ENCODE measurements at regions not wholly inside any gene's neighbourhood (a gene's known extent, or its start where the extent isn't known, plus 50 kb on each side); places are given as distances from the start of the nearest gene placed in this dataset.

- H2AFZ ChIP-seq (ENCODE audit: low read depth, low read length), result no peak overlapping the region
Observed at GRCh38 chr7:138400400-138400886, 59.6 kb upstream of the TRIM24 start.

GRCh38 chr7:138402749-138403148, 57.3 kb upstream of the TRIM24 start:
- no peaks in the 10 kb centered on the region for H3K36me3 ChIP-seq (ENCODE audit: insufficient read depth, low read length)
- H3K27me3 ChIP-seq (ENCODE audit: insufficient read depth, low read depth, low read length), result no peaks in the 10 kb centered on the region
- no peaks in the 10 kb centered on the region for H3K79me2 ChIP-seq (replicated peaks; ENCODE audit: insufficient read depth, low read length)
- no peaks in the 10 kb centered on the region for H4K20me1 ChIP-seq (ENCODE audit: insufficient read depth)
- H3K9me2 ChIP-seq (ENCODE audit: insufficient read depth, low read length), result no peaks in the 10 kb centered on the region
- no peak overlapping the region for H2AFZ ChIP-seq (ENCODE audit: low read depth, low read length)
- H3K27ac ChIP-seq (ENCODE audit: low read length), result no peak overlapping the region
- H3K4me3 ChIP-seq (ENCODE audit: low read length), result no peak overlapping the region
- H3K9ac ChIP-seq (ENCODE audit: low read length), result no peak overlapping the region
- H3F3A ChIP-seq (ENCODE audit: insufficient read depth, low read length, poor library complexity, severe bottlenecking), result no peaks in the 10 kb centered on the region
- no peaks in the 10 kb centered on the region for H3K9me3 ChIP-seq (ENCODE audit: low read length)
- no peak overlapping the region for H3K4me2 ChIP-seq (ENCODE audit: low read length)
- TF ChIP-seq POLR2AphosphoS5 (IDR thresholded peaks at IDR 0.05), result no peak
- no peak for TF ChIP-seq EZH2 (IDR thresholded peaks at IDR 0.05; ENCODE audit: borderline replicate concordance, insufficient read depth, low read length, poor library complexity, severe bottlenecking)
- TF ChIP-seq RAD21 (conservative IDR thresholded peaks at IDR 0.05), result no peak
- no peak for TF ChIP-seq TAF1 (IDR thresholded peaks at IDR 0.05; ENCODE audit: low read depth)
- no peak for TF ChIP-seq SMC3 (conservative IDR thresholded peaks at IDR 0.05; ENCODE audit: poor library complexity)
- TF ChIP-seq MXI1 (conservative IDR thresholded peaks at IDR 0.05; ENCODE audit: poor library complexity, severe bottlenecking), result no peak
- TF ChIP-seq EP300 (conservative IDR thresholded peaks at IDR 0.05; ENCODE audit: poor library complexity, severe bottlenecking), result no peak
- TF ChIP-seq CTCF (IDR thresholded peaks at IDR 0.05; ENCODE audit: poor library complexity, severe bottlenecking), result no peak

More at GRCh38 chr7:138400400-138400886, 59.6 kb upstream of the TRIM24 start:
- no peak for TF ChIP-seq MXI1 (conservative IDR thresholded peaks at IDR 0.05; ENCODE audit: poor library complexity, severe bottlenecking)
- TF ChIP-seq EP300 (conservative IDR thresholded peaks at IDR 0.05; ENCODE audit: poor library complexity, severe bottlenecking), result no peak
- no peak for TF ChIP-seq CTCF (IDR thresholded peaks at IDR 0.05; ENCODE audit: poor library complexity, severe bottlenecking)
- no peak for TF ChIP-seq RAD21 (conservative IDR thresholded peaks at IDR 0.05)
- no peak for TF ChIP-seq SMC3 (conservative IDR thresholded peaks at IDR 0.05; ENCODE audit: poor library complexity)
- no peak for TF ChIP-seq TAF1 (IDR thresholded peaks at IDR 0.05; ENCODE audit: low read depth)
- TF ChIP-seq REST (IDR thresholded peaks at IDR 0.05; ENCODE audit: borderline replicate concordance), result no peak
- no peak for TF ChIP-seq POLR2AphosphoS5 (IDR thresholded peaks at IDR 0.05)
- TF ChIP-seq EZH2 (IDR thresholded peaks at IDR 0.05; ENCODE audit: borderline replicate concordance, insufficient read depth, low read length, poor library complexity, severe bottlenecking), result no peak
- Histone ChIP-seq H3K9ac (ENCODE audit: low read length) (no peak overlapping the region), H3K36me3 (ENCODE audit: insufficient read depth, low read length) (no peaks in the 10 kb centered on the region), H3K4me2 (ENCODE audit: low read length) (no peak overlapping the region), H3K9me3 (ENCODE audit: low read length) (no peaks in the 10 kb centered on the region), H3K4me3 (ENCODE audit: low read length) (no peak overlapping the region), H3K27me3 (ENCODE audit: insufficient read depth, low read depth, low read length) (no peaks in the 10 kb centered on the region), H3K9me2 (ENCODE audit: insufficient read depth, low read length) (no peaks in the 10 kb centered on the region), H3K27ac (ENCODE audit: low read length) (no peak overlapping the region), H3K79me2 (replicated peaks; ENCODE audit: insufficient read depth, low read length) (no peaks in the 10 kb centered on the region), H4K20me1 (ENCODE audit: insufficient read depth) (no peaks in the 10 kb centered on the region), H3F3A (ENCODE audit: insufficient read depth, low read length, poor library complexity, severe bottlenecking) (no peaks in the 10 kb centered on the region)

Data from neural cell (in vitro differentiated cells).